WERI-Rb-1 (cell line): ENCODE measurements at regions not wholly inside any gene's neighbourhood (a gene's known extent, or its start where the extent isn't known, plus 50 kb on each side); places are given as distances from the start of the nearest gene placed in this dataset.

Experiments
- DNase-seq: peaks from one replicate; pipeline ENCODE4 v3.0.0-alpha.2; 2020
- H3K27ac ChIP-seq: fragments of 250-450 bp; sonication (Bioruptor Pico); 2 replicates; pipeline ENCODE4 v1.5.1; 2020; ENCODE audit warnings: mild to moderate bottlenecking, moderate library complexity
- H3K27me3 ChIP-seq: fragments of 250-450 bp; sonication (Bioruptor Pico); 2 replicates; pipeline ENCODE4 v1.5.1; 2021; ENCODE audit warnings: mild to moderate bottlenecking, low read depth, moderate library complexity; ENCODE audit not compliant: insufficient read depth, severe bottlenecking
- H3K36me3 ChIP-seq: fragments of 250-450 bp; sonication (Bioruptor Pico); 2 replicates; pipeline ENCODE4 v1.5.1; 2020; ENCODE audit warnings: mild to moderate bottlenecking, moderate library complexity
- H3K4me3 ChIP-seq: 2 replicates; pipeline ENCODE4 v1.5.1; 2011; ENCODE audit warnings: low read depth, mild to moderate bottlenecking, control low read depth, low read length
- H3K9me3 ChIP-seq: fragments of 250-450 bp; sonication (Bioruptor Pico); 2 replicates; pipeline ENCODE4 v1.5.1; 2021; ENCODE audit warnings: mild to moderate bottlenecking, moderate library complexity; ENCODE audit not compliant: severe bottlenecking
- TF ChIP-seq, protein P1 (sequence below): IDR thresholded peaks from 2 replicates; pipeline ENCODE4 v1.5.1; 2011; ENCODE audit warnings: low read depth, mild to moderate bottlenecking, control low read depth, inconsistent platforms, low read length

GRCh38 chr22:49104434-49104833, 723.2 kb downstream of the BRD1 start:
- H3K9me3 ChIP-seq: no peaks in the 10 kb centered on the region
- H3K36me3 ChIP-seq: no peaks in the 10 kb centered on the region
- H3K27me3 ChIP-seq: no peaks in the 10 kb centered on the region
- no peak overlapping the region for H3K4me3 ChIP-seq
- no peak for DNase-seq
- no peak overlapping the region for H3K27ac ChIP-seq
- TF ChIP-seq, protein P1, sequence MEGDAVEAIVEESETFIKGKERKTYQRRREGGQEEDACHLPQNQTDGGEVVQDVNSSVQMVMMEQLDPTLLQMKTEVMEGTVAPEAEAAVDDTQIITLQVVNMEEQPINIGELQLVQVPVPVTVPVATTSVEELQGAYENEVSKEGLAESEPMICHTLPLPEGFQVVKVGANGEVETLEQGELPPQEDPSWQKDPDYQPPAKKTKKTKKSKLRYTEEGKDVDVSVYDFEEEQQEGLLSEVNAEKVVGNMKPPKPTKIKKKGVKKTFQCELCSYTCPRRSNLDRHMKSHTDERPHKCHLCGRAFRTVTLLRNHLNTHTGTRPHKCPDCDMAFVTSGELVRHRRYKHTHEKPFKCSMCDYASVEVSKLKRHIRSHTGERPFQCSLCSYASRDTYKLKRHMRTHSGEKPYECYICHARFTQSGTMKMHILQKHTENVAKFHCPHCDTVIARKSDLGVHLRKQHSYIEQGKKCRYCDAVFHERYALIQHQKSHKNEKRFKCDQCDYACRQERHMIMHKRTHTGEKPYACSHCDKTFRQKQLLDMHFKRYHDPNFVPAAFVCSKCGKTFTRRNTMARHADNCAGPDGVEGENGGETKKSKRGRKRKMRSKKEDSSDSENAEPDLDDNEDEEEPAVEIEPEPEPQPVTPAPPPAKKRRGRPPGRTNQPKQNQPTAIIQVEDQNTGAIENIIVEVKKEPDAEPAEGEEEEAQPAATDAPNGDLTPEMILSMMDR: no peak

DNA sequence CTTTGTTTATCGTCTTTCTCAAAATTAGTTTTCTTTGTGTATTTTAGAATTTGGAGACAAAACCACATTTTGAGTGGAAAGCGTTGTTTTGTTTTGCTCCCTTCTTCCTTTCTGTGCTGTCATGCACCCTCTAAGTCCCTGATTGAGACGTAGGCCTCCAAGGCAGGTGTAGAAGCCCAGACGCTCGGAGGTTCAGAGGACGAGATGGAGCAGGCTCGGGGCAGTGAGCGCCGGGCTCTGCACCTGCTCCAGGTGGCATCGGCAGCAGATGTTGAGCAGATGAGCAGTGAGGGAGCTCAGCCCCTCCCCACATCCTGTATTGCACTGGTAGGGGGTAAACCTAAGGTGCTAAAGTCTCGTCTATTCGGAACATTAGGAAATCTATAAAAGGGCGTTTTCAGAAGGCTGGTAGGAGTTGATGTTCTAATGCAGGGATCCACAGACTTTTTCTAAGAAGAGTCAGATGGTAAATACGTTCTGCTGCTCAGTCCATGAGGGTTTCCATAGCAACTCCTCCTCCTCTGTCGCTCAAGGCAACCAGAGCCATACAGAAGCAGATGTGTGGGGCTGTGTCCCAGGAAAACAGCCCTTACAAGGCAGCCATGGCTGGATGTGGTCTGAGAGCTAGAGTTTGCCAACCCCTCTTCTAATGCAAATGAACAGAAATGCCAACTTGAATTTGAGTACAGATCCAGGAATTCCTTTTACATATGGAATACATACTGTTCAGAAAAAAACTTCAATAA, 724.2 kb downstream of the BRD1 start:
- no peaks in the 10 kb centered on the region for H3K9me3 ChIP-seq
- no peaks in the 10 kb centered on the region for H3K36me3 ChIP-seq
- TF ChIP-seq, protein P1: no peak
- H3K27ac ChIP-seq: no peak overlapping the region
- no peak overlapping the region for H3K4me3 ChIP-seq
- H3K27me3 ChIP-seq: no peaks in the 10 kb centered on the region
- no peak for DNase-seq

- DNase-seq: no peak
- Histone ChIP-seq H3K27ac (no peak overlapping the region), H3K36me3 (no peaks in the 10 kb centered on the region), H3K4me3 (no peak overlapping the region), H3K9me3 (no peaks in the 10 kb centered on the region), H3K27me3 (no peaks in the 10 kb centered on the region)
- TF ChIP-seq, protein P1: no peak
Observed at GRCh38 chr22:49102367-49102766, 725.3 kb downstream of the BRD1 start.

DNA sequence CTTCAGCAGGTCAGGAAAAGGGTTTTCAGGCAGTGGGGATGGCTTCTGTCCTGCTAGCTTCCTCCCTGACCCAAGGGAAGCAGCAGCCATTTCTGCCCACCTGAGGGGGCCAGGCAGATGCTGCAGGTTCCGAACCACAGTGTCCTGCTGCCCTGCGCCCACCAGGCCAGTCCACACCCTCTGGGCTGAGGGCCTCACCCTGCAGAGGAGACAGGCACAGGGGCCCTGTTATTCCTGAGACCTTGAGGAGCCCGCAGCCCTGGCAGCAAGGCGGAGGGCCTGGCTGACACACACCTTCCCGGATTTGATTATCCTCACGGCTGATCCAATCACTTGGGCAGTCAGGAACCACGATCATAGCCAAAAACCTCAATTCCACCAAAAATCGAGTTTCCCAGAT, 725.8 kb downstream of the BRD1 start:
- DNase-seq: no peak
- H3K9me3 ChIP-seq: no peaks in the 10 kb centered on the region
- H3K27ac ChIP-seq: no peak overlapping the region
- no peak overlapping the region for H3K4me3 ChIP-seq
- no peaks in the 10 kb centered on the region for H3K27me3 ChIP-seq
- TF ChIP-seq, protein P1: no peak
- H3K36me3 ChIP-seq: no peaks in the 10 kb centered on the region

- Histone ChIP-seq H3K36me3 (no peaks in the 10 kb centered on the region), H3K27ac (no peak overlapping the region), H3K27me3 (no peaks in the 10 kb centered on the region), H3K9me3 (no peaks in the 10 kb centered on the region), H3K4me3 (no peak overlapping the region)
- no peak for DNase-seq
- TF ChIP-seq, protein P1: no peak
Observed at GRCh38 chr22:49101225-49101624, 726.4 kb downstream of the BRD1 start.

- H3K36me3 ChIP-seq: no peaks in the 10 kb centered on the region
- no peaks in the 10 kb centered on the region for H3K9me3 ChIP-seq
- H3K27me3 ChIP-seq: no peaks in the 10 kb centered on the region
- H3K27ac ChIP-seq: no peak overlapping the region
- TF ChIP-seq, protein P1: no peak
- no peak overlapping the region for H3K4me3 ChIP-seq
- DNase-seq: no peak
Observed at GRCh38 chr22:49100773-49101172, 726.9 kb downstream of the BRD1 start.
